Right atrium auricular region (tissue), 2 donors: ENCODE measurements at regions not wholly inside any gene's neighbourhood (a gene's known extent, or its start where the extent isn't known, plus 50 kb on each side); places are given as distances from the start of the nearest gene placed in this dataset.

ENCODE experiments used
- DNase-seq: peaks from one replicate; pipeline ENCODE4 v3.0.0-alpha.2; 2019; ENCODE audit warnings: low spot score
- H3K27ac ChIP-seq, 2 donors: fragments of 200-600 bp; sonication (generic); 1 replicate in 1 of 2; 2 replicates in 1 of 2; pipeline ENCODE4 v1.5.1; 2016 to 2019
- H3K27me3 ChIP-seq, 2 donors: fragments of 200-600 bp; sonication (generic); one replicate each; pipeline versions ENCODE4 v1.5.1 to v1.6.0; 2017 to 2019
- H3K36me3 ChIP-seq: fragments of 200-600 bp; sonication (generic); one replicate; pipeline ENCODE4 v1.5.1; 2016
- H3K4me1 ChIP-seq, 2 donors: fragments of 200-600 bp; sonication (generic); one replicate each; pipeline versions ENCODE4 v1.5.1 to v1.6.0; 2017 to 2019
- H3K4me3 ChIP-seq, 2 donors: fragments of 200-600 bp; sonication (generic); 1 replicate in 1 of 2; 2 replicates in 1 of 2; pipeline ENCODE4 v1.5.1; 2017 to 2019; ENCODE audit warnings: mild to moderate bottlenecking in 1 of 2, moderate library complexity in 1 of 2
- H3K9me3 ChIP-seq, 2 donors: fragments of 200-600 bp; sonication (generic); one replicate each; pipeline ENCODE4 v1.5.1; 2019
- TF ChIP-seq, protein P1 (sequence below), 2 donors: fragments of 200-600 bp; sonication (generic); IDR thresholded peaks; one replicate each; pipeline ENCODE4 v1.5.1; 2019; ENCODE audit warnings: antibody characterized with exemption in 2 of 2

DNA sequence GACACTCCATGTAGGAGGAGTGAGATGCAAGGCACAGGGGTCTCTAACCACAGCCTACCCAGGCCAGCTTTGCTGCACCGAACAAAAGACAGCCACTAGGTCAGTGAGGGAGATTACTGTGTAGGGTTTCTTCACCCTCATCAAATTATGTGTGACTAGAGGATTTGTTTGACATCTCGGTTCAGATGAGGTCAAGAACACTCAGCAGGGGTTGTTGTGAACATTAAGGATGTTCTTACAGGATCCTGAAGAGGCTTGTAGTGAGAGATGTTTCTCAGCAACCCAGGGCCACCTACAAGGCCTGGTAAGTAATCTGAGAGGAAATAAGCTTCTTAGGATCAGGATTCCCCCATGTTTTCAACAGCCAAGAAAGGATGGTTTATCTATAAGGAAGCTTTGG is 202.1 kb downstream of the NXPE2 start:
- H3K4me1 ChIP-seq: no peaks in the 10 kb centered on the region
- TF ChIP-seq, protein P1, sequence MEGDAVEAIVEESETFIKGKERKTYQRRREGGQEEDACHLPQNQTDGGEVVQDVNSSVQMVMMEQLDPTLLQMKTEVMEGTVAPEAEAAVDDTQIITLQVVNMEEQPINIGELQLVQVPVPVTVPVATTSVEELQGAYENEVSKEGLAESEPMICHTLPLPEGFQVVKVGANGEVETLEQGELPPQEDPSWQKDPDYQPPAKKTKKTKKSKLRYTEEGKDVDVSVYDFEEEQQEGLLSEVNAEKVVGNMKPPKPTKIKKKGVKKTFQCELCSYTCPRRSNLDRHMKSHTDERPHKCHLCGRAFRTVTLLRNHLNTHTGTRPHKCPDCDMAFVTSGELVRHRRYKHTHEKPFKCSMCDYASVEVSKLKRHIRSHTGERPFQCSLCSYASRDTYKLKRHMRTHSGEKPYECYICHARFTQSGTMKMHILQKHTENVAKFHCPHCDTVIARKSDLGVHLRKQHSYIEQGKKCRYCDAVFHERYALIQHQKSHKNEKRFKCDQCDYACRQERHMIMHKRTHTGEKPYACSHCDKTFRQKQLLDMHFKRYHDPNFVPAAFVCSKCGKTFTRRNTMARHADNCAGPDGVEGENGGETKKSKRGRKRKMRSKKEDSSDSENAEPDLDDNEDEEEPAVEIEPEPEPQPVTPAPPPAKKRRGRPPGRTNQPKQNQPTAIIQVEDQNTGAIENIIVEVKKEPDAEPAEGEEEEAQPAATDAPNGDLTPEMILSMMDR (IDR thresholded peaks at IDR 0.05): no peak
- no peak overlapping the region for H3K27ac ChIP-seq
- H3K36me3 ChIP-seq: no peaks in the 10 kb centered on the region
- H3K9me3 ChIP-seq: no peaks in the 10 kb centered on the region
- H3K4me3 ChIP-seq: no peak overlapping the region
- DNase-seq: no peak
- no peaks in the 10 kb centered on the region for H3K27me3 ChIP-seq

DNA sequence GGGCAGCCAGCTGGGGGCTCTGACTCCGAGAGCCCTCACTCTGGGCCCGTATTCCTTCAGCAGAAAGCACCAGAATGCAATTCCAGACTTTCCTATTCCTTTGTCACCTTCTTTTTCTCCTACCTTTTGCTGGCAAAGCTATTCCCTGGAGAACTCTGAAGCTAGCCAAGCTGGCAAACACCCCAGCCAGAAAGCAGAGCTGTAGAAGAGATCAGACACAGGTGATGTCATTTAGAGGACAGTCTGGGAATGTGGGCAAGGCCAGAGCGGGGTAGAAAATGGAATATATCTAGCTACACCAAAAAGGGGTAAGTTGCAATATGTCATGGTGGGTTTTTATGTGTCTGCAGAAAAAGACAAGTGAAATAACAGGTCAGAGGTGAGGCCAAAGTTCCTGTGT is 205.1 kb downstream of the NXPE2 start:
- no peak overlapping the region for H3K4me3 ChIP-seq
- TF ChIP-seq, protein P1 (IDR thresholded peaks at IDR 0.05): no peak
- no peaks in the 10 kb centered on the region for H3K4me1 ChIP-seq
- no peaks in the 10 kb centered on the region for H3K9me3 ChIP-seq
- no peaks in the 10 kb centered on the region for H3K36me3 ChIP-seq
- peak overlapping the region in 1 of 2 donors; percentile 46 for H3K27ac ChIP-seq
- H3K27me3 ChIP-seq: no peaks in the 10 kb centered on the region
- no peak for DNase-seq

DNA sequence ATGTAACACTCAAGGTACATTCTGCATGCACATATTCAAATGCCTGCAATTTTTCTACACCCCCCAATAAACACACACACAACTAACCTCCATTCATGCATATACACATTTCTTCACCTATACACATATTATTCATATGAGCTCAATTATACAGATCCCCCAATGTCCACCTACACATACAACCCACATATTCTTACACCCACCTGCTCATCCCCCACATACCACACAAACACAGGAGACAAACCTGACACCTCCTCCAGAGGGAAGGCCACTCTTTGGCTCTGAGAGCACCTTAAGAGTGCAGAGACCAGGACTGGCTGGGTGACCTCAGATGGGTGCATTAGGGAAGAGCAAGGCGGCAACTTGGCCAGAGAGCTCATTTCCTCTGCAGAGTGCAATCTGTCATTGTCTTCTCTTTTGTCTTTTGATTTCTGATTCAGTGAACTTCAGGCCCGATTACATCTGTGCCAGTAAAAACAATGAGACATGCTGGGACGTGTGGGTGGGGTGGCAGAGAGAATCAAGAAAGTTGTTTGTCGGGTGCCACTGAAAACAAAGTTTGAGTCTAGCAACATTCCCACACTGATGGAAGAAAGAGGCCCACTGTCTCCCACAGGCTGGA is 208.4 kb downstream of the NXPE2 start:
- TF ChIP-seq, protein P1 (IDR thresholded peaks at IDR 0.05): no peak
- Histone ChIP-seq H3K4me1 (peaks cover 0 to 6% of the 10 kb centered on the region in 2 donors), H3K27me3 (no peaks in the 10 kb centered on the region)

DNA sequence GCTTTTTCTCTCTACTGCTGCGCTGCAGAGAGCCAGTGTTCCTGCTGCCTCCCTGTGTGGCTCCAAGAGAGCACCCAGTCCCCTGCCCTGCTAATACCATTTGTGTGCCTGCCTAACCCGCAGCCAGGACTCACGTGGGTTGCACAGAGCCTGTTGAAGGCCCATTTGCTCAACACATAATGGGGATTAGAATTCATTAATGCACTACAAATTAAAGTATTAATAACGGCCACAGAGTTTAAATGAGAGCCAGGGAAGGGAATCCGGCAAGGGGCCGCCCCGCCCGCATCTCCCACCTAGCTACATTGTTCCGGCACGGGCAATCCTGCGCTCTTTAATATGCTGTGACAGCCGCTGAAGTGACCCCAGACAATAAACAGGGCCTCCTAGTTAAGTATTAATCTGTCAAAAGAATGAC is 211.3 kb downstream of the NXPE2 start:
- H3K27ac ChIP-seq: peak overlapping the region in 1 of 2 donors; percentile 59
- no peaks in the 10 kb centered on the region for H3K36me3 ChIP-seq
- peaks cover 0 to 6% of the 10 kb centered on the region in 2 donors for H3K4me1 ChIP-seq
- TF ChIP-seq, protein P1 (IDR thresholded peaks at IDR 0.05): no peak
- no peaks in the 10 kb centered on the region for H3K9me3 ChIP-seq
- no peak for DNase-seq
- no peaks in the 10 kb centered on the region for H3K27me3 ChIP-seq
- H3K4me3 ChIP-seq: no peak overlapping the region

More for the DNA sequence above, 208.4 kb downstream of the NXPE2 start:
- Histone ChIP-seq H3K9me3 (no peaks in the 10 kb centered on the region), H3K36me3 (no peaks in the 10 kb centered on the region), H3K27ac (no peak overlapping the region), H3K4me3 (no peak overlapping the region)
- no peak for DNase-seq

DNA sequence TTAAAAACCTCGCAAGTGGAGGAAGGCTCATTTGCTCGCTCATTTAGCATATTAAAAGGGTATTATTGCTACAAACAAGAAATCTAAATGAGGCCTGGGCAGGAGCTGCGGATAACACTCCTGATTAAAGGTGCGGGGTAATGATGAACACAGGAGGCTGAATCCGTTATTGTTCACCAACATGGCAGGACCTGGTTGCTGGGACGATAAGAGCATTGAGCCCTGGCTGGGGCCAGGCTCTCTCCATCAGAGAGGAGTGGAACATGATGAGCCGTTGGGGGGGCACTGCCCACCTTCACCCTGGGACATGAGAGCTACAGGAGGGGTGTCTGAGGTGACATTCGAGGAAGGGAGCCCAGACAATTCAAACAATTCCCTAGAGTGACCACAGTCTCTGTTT is 211.7 kb downstream of the NXPE2 start:
- H3K36me3 ChIP-seq: no peaks in the 10 kb centered on the region
- no peak overlapping the region for H3K4me3 ChIP-seq
- peaks cover 0 to 6% of the 10 kb centered on the region in 2 donors for H3K4me1 ChIP-seq
- TF ChIP-seq, protein P1 (IDR thresholded peaks at IDR 0.05): no peak
- DNase-seq: no peak
- H3K9me3 ChIP-seq: no peaks in the 10 kb centered on the region
- H3K27me3 ChIP-seq: no peaks in the 10 kb centered on the region
- peak overlapping the region in 1 of 2 donors; percentile 59 for H3K27ac ChIP-seq

DNA sequence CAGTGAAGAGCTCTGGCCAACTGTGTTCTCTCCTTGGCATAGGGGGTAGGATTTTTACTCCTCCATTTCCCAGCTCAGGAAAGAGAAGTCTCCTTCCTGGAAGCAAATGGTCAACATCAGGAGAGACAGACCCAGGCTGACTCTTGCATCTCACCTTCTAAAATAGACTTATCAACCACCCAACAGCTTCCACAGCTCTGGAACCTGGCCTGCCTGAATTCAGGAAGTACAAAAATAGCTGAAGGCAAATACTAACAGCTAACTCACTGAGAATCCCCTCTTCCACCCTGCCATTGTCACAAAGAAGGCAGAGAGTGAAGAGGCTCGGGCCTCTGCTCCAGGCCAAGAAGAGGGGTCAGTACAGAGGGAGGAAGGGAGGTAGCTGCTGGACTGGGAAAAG is 213.6 kb downstream of the NXPE2 start:
- H3K36me3 ChIP-seq: no peaks in the 10 kb centered on the region
- peak overlapping the region; percentile 67 to 83 for H3K27ac ChIP-seq
- H3K27me3 ChIP-seq: no peaks in the 10 kb centered on the region
- no peaks in the 10 kb centered on the region for H3K9me3 ChIP-seq
- no peak overlapping the region for H3K4me3 ChIP-seq
- TF ChIP-seq, protein P1 (IDR thresholded peaks at IDR 0.05): no peak
- no peak for DNase-seq
- H3K4me1 ChIP-seq: peaks cover 0 to 6% of the 10 kb centered on the region in 2 donors
